GM18907 (cell line): ENCODE measurements at regions not wholly inside any gene's neighbourhood (a gene's known extent, or its start where the extent isn't known, plus 50 kb on each side); places are given as distances from the start of the nearest gene placed in this dataset.
"Not testable (repeated sequence)": the region's sequence is repeated elsewhere in the genome, so short reads cannot be mapped to it uniquely, and the experiment has no call there.

Experiments
- ATAC-seq: cut with Tn5 transposase; IDR thresholded peaks from one replicate; pipeline ENCODE4 v1.9.1; 2021; ENCODE audit warnings: mild to moderate bottlenecking, moderate library complexity; ENCODE audit not compliant: unreplicated experiment

DNA sequence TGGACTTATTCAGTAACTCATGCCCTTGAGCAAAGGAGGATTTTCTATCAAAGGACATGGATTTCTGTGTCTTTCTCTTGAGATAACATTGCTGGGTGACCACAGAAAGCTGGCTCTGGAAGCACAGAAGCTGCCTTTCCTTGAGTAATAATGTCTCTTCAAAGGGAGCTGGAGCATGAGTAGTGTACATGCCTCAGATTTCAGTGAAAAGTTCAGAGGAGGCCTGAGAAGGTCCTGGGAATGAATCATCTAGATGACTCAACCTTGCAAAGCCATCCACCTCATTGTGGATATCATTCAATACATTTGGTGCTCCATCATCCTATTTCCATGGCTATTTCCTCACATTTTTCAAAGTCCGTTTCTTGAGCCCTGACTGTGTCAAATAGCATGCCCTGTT lies 77.6 kb upstream of the OR4M2 start:
- not testable (repeated sequence) for ATAC-seq

GRCh38 chr15:21989117-21989516 lies 91.2 kb upstream of the OR4M2 start:
- peak; percentile 73 for ATAC-seq

DNA sequence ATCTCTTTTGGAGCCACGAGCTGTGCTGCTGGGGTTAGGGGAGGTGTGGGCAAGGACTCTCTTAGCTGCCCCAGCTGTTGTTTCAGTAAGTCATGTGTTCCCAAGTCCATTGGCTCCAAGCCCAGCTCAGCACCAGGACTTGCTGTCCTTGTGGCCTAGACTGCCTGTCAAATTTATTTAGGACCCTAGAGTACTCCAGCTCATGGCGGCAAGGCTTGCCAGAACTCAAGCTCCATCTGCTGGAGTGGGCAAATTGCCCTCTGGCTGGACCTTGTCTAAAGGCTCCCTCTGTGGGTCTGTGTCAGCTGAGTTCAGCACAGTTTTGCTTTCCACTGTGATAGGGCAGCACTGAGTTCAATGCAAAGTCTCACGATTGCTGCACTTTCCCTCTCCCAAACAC lies 96.5 kb upstream of the OR4M2 start:
- ATAC-seq = not testable (repeated sequence)

GRCh38 chr15:21979960-21980359 lies 100.4 kb upstream of the OR4M2 start:
- not testable (repeated sequence) for ATAC-seq

DNA sequence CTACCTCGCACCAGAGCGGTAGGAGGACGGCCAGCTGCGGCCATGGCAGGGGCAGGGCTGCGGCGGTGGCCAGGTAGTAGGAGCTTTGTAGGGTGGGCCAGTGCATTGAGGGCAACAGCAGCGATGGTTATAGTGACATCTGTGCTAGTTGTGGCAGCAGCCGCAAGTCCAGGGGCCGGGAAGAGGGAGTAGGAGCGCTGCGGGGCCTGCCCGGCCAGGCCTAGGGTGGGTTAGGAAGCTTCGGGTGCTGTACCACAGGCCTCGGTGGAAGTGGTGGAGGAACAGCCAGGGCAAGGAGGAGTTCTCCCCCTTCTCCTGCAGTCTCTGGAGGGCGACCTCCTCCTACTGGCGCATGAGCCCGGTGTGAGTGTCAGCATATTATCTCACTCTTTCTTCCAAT lies 76.2 kb upstream of the POTEB start:
- not testable (repeated sequence) for ATAC-seq

- not testable (repeated sequence) for ATAC-seq
Measured at GRCh38 chr15:21940302-21940701, 62.8 kb upstream of the POTEB start.
